Prostate gland (tissue), 2 donors: ENCODE measurements at regions not wholly inside any gene's neighbourhood (a gene's known extent, or its start where the extent isn't known, plus 50 kb on each side); places are given as distances from the start of the nearest gene placed in this dataset.

Experiments used
- CTCF ChIP-seq, 4 experiments: fragments of 200-600 bp in 2 of 4; fragments of 450-650 bp in 2 of 4; sonication (generic) in 2 of 4; IDR thresholded peaks; 1 replicate in 3 of 4; 2 replicates in 1 of 4; pipeline ENCODE4 v1.5.1; 2016 to 2019; ENCODE audit warnings: antibody characterized with exemption in 4 of 4, mild to moderate bottlenecking in 2 of 4, moderate library complexity in 2 of 4
- POLR2A ChIP-seq: fragments of 450-650 bp; IDR thresholded peaks from one replicate; pipeline ENCODE4 v1.6.1; 2016; ENCODE audit warnings: antibody characterized with exemption, mild to moderate bottlenecking
- POLR2AphosphoS5 ChIP-seq: sonication (generic); formaldehyde crosslinking; IDR thresholded peaks from one replicate; pipeline ENCODE4 v1.6.1; 2017; ENCODE audit warnings: antibody characterized with exemption

- TF ChIP-seq POLR2A, result no peak
- no peak for TF ChIP-seq CTCF (IDR thresholded peaks at IDR 0.05)
- no peak for TF ChIP-seq POLR2AphosphoS5
Measured at GRCh38 chr2:41207578-41207977, 755.7 kb upstream of the SLC8A1 start.
